ENCODE measurements at regions not wholly inside any gene's neighbourhood (a gene's known extent, or its start where the extent isn't known, plus 50 kb on each side); places are given as distances from the start of the nearest gene placed in this dataset.

DNA sequence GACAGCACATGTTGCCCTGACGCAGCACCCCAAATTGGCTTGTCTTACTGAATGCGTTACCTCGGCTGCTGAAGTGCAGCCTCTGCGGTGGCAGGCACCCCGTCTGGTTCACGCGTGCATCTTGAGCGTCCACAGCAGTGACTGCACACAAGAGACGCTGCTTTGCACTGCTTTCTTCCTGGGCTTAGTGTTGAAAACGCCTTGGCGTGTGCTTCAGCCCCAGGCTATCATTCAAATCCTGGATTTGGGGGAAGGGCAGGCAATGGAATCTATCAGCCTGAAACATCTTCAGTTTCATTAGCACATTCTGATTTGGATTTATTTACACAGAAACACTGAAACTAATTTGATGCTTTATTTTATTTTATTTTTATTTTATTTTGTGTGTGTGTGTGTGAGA lies 342.7 kb downstream of the SMOC2 start:
- H3K27me3 ChIP-seq (ENCODE audit: control insufficient read depth in 4 of 4, insufficient read depth in 4 of 4, low read length in 3 of 4) = no peaks in the 10 kb centered on the region
- DNase-seq (ENCODE audit: low spot score) = no peak
- 92% methylated on average over 11 of the region's 11 CpGs for WGBS
- no peak overlapping the region for H3K9ac ChIP-seq (ENCODE audit: low read depth in 1 of 2, low read length in 2 of 2)
- no peak overlapping the region for H3K4me3 ChIP-seq (ENCODE audit: low read depth in 1 of 3, low read length in 3 of 3)
- no peaks in the 10 kb centered on the region for H3K4me1 ChIP-seq (ENCODE audit: control insufficient read depth in 4 of 4, insufficient read depth in 4 of 4, low read length in 3 of 4)
- no peak overlapping the region for H3K27ac ChIP-seq (ENCODE audit: low read depth in 1 of 2, low read length in 2 of 2)
- H3K36me3 ChIP-seq (ENCODE audit: control insufficient read depth in 4 of 4, insufficient read depth in 3 of 4, low read depth in 1 of 4, low read length in 3 of 4) = no peaks in the 10 kb centered on the region
- peaks cover 0 to 6% (median under 1%) of the 10 kb centered on the region in 4 donors for H3K9me3 ChIP-seq (ENCODE audit: control insufficient read depth in 4 of 4, low read length in 3 of 4)
- TF ChIP-seq RXRA (IDR thresholded peaks at IDR 0.05) = no peak
- no peak for TF ChIP-seq TAF1 (conservative IDR thresholded peaks at IDR 0.05)
- no peak for TF ChIP-seq HNF4G (IDR thresholded peaks at IDR 0.05)
- TF ChIP-seq, protein P1, sequence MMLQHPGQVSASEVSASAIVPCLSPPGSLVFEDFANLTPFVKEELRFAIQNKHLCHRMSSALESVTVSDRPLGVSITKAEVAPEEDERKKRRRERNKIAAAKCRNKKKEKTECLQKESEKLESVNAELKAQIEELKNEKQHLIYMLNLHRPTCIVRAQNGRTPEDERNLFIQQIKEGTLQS (IDR thresholded peaks at IDR 0.05) = no peak
- TF ChIP-seq, protein P2, sequence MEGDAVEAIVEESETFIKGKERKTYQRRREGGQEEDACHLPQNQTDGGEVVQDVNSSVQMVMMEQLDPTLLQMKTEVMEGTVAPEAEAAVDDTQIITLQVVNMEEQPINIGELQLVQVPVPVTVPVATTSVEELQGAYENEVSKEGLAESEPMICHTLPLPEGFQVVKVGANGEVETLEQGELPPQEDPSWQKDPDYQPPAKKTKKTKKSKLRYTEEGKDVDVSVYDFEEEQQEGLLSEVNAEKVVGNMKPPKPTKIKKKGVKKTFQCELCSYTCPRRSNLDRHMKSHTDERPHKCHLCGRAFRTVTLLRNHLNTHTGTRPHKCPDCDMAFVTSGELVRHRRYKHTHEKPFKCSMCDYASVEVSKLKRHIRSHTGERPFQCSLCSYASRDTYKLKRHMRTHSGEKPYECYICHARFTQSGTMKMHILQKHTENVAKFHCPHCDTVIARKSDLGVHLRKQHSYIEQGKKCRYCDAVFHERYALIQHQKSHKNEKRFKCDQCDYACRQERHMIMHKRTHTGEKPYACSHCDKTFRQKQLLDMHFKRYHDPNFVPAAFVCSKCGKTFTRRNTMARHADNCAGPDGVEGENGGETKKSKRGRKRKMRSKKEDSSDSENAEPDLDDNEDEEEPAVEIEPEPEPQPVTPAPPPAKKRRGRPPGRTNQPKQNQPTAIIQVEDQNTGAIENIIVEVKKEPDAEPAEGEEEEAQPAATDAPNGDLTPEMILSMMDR (IDR thresholded peaks at IDR 0.05; ENCODE audit: low read depth, low read length, missing input control) = no peak
- TF ChIP-seq RAD21 (IDR thresholded peaks at IDR 0.05) = no peak

DNA sequence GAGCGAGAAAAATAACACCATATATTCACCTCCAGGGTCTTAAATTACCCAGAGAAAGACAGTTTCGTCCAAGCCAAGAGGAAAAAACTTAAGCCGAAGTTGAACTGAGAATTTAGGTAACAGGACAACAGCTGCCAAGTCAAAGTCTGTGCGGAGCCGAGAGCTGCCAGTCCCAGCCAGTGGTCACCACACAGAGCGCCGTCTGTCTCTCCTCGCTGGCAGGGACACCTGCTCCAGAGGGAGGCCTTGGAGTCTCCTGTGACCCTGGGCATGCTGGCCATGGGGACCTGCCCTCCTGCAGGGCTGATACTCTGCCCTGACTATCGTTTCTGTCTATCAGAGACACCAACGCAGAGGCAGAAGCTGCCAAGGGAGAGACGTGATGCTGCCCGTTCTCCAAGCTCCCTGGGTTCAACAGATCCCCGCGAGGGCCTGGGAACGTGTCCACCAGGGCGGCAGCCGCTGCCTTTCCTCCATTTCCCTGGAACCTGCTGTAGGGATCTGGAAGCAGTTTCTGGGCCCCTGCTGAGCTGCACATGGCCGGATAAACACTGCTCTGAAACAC lies 341.3 kb downstream of the SMOC2 start:
- no peak for DNase-seq (ENCODE audit: low spot score)
- H3K27ac ChIP-seq (ENCODE audit: low read depth in 1 of 2, low read length in 2 of 2) = no peak overlapping the region
- no peak overlapping the region for H3K4me3 ChIP-seq (ENCODE audit: low read depth in 1 of 3, low read length in 3 of 3)
- no peaks in the 10 kb centered on the region for H3K4me1 ChIP-seq (ENCODE audit: control insufficient read depth in 4 of 4, insufficient read depth in 4 of 4, low read length in 3 of 4)
- no peak overlapping the region for H3K9ac ChIP-seq (ENCODE audit: low read depth in 1 of 2, low read length in 2 of 2)
- TF ChIP-seq NR2F2 (IDR thresholded peaks at IDR 0.05) (no peak), GABPA (IDR thresholded peaks at IDR 0.05 in 1 of 2, conservative IDR thresholded peaks at IDR 0.05 in 1 of 2) (no peak), HNF4G (IDR thresholded peaks at IDR 0.05) (no peak), RAD21 (IDR thresholded peaks at IDR 0.05) (no peak), HNF4A (conservative IDR thresholded peaks at IDR 0.05) (no peak), JUND (IDR thresholded peaks at IDR 0.05) (no peak), FOXA2 (IDR thresholded peaks at IDR 0.05) (no peak), RXRA (IDR thresholded peaks at IDR 0.05) (no peak), EGR1 (IDR thresholded peaks at IDR 0.05; ENCODE audit: low read depth in 2 of 2) (no peak), SP1 (IDR thresholded peaks at IDR 0.05) (no peak), TAF1 (conservative IDR thresholded peaks at IDR 0.05) (no peak), YY1 (IDR thresholded peaks at IDR 0.05) (no peak), FOXA1 (IDR thresholded peaks at IDR 0.05) (no peak)
- TF ChIP-seq, protein P3, sequence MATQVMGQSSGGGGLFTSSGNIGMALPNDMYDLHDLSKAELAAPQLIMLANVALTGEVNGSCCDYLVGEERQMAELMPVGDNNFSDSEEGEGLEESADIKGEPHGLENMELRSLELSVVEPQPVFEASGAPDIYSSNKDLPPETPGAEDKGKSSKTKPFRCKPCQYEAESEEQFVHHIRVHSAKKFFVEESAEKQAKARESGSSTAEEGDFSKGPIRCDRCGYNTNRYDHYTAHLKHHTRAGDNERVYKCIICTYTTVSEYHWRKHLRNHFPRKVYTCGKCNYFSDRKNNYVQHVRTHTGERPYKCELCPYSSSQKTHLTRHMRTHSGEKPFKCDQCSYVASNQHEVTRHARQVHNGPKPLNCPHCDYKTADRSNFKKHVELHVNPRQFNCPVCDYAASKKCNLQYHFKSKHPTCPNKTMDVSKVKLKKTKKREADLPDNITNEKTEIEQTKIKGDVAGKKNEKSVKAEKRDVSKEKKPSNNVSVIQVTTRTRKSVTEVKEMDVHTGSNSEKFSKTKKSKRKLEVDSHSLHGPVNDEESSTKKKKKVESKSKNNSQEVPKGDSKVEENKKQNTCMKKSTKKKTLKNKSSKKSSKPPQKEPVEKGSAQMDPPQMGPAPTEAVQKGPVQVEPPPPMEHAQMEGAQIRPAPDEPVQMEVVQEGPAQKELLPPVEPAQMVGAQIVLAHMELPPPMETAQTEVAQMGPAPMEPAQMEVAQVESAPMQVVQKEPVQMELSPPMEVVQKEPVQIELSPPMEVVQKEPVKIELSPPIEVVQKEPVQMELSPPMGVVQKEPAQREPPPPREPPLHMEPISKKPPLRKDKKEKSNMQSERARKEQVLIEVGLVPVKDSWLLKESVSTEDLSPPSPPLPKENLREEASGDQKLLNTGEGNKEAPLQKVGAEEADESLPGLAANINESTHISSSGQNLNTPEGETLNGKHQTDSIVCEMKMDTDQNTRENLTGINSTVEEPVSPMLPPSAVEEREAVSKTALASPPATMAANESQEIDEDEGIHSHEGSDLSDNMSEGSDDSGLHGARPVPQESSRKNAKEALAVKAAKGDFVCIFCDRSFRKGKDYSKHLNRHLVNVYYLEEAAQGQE (IDR thresholded peaks at IDR 0.05) = no peak
- TF ChIP-seq, protein P4, sequence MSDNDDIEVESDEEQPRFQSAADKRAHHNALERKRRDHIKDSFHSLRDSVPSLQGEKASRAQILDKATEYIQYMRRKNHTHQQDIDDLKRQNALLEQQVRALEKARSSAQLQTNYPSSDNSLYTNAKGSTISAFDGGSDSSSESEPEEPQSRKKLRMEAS (IDR thresholded peaks at IDR 0.05) = no peak
- TF ChIP-seq, protein P1 (IDR thresholded peaks at IDR 0.05) = no peak
- TF ChIP-seq, protein P5, sequence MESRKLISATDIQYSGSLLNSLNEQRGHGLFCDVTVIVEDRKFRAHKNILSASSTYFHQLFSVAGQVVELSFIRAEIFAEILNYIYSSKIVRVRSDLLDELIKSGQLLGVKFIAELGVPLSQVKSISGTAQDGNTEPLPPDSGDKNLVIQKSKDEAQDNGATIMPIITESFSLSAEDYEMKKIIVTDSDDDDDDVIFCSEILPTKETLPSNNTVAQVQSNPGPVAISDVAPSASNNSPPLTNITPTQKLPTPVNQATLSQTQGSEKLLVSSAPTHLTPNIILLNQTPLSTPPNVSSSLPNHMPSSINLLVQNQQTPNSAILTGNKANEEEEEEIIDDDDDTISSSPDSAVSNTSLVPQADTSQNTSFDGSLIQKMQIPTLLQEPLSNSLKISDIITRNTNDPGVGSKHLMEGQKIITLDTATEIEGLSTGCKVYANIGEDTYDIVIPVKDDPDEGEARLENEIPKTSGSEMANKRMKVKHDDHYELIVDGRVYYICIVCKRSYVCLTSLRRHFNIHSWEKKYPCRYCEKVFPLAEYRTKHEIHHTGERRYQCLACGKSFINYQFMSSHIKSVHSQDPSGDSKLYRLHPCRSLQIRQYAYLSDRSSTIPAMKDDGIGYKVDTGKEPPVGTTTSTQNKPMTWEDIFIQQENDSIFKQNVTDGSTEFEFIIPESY (IDR thresholded peaks at IDR 0.05) = no peak
- TF ChIP-seq, protein P2 (IDR thresholded peaks at IDR 0.05; ENCODE audit: low read depth, low read length, missing input control) = no peak
- 81% methylated on average over 18 of the region's 18 CpGs for WGBS
- H3K9me3 ChIP-seq (ENCODE audit: control insufficient read depth in 4 of 4, low read length in 3 of 4) = peaks cover 0 to 6% (median under 1%) of the 10 kb centered on the region in 4 donors
- no peaks in the 10 kb centered on the region for H3K36me3 ChIP-seq (ENCODE audit: control insufficient read depth in 4 of 4, insufficient read depth in 3 of 4, low read depth in 1 of 4, low read length in 3 of 4)
- no peaks in the 10 kb centered on the region for H3K27me3 ChIP-seq (ENCODE audit: control insufficient read depth in 4 of 4, insufficient read depth in 4 of 4, low read length in 3 of 4)

All from liver (tissue), 8 donors.